SW 1271 (cell line): ENCODE measurements at regions not wholly inside any gene's neighbourhood (a gene's known extent, or its start where the extent isn't known, plus 50 kb on each side); places are given as distances from the start of the nearest gene placed in this dataset.
A peak's percentile ranks its signal among the peaks of the same experiment; 100 is the strongest.

Source experiments
- DNase-seq, 2 experiments: peaks; one replicate each; lab custom pipeline; 2025; lab: John Stamatoyannopoulos, UW

DNA sequence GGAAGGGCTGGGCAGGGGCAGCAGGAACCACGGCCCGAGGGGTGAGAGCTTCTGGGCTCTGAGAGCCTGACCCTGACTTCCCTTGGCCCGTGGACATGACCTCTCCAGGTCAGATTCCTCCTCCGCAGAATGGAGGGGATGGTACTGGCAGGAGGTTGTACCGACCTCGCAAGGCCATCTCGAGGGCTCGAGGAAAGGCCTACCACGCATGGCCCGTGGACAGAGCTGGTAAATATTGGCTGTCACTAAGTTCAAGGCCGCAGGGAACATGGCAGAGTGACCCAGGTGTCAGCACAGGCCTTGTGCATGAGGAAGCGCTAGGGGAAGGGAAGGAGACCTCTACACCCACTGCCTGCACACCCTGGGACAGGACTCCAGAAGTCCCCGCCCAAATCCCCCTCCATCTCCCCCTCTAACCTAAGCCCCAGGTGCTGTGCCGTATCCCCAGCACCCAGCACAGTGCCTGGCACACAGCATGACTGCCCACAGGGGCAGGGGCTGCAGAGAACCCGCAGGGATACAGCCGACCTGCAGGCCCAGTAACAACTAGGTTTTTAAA lies 54.9 kb upstream of the PPP2R5C start:
- DNase-seq, result no peak

DNA sequence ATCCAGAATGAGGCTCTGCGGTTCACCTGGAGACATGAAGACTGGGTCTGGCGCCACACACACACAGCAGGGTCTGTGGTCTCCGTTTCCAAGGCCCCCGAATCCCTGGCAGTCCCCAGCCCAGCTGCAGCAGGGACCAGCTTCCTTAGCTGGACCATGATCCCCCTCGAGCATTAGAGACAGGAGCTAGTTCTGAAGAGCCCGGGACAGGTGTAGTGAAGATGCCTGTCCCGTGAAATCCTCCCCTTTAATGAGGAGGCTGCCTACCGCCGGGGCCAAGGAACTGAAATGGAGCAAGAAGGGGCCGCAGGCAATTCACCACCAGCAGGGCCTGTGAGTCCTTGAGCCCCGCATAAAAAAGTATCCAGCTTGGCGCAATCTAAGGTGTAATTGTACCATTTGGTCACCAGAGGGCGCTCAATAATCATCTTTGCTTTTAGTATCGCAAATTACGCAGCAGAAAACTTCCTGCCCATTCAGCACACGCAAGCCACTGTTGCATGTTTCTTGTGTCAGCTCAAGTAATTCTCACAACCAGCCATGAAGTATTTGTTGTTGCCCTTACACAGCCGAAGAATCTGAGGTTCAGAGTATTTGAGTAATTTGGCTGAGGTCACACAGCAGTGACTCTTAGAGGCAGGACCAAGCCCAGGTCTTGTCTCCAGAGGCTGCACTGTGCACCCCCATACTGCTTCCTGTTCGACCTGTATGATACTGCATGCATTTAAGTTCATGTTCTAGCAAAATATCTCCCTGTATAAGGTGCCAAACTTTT lies 54.3 kb upstream of the PPP2R5C start:
- peak in 1 of 2 experiments; percentile 74 for DNase-seq

DNA sequence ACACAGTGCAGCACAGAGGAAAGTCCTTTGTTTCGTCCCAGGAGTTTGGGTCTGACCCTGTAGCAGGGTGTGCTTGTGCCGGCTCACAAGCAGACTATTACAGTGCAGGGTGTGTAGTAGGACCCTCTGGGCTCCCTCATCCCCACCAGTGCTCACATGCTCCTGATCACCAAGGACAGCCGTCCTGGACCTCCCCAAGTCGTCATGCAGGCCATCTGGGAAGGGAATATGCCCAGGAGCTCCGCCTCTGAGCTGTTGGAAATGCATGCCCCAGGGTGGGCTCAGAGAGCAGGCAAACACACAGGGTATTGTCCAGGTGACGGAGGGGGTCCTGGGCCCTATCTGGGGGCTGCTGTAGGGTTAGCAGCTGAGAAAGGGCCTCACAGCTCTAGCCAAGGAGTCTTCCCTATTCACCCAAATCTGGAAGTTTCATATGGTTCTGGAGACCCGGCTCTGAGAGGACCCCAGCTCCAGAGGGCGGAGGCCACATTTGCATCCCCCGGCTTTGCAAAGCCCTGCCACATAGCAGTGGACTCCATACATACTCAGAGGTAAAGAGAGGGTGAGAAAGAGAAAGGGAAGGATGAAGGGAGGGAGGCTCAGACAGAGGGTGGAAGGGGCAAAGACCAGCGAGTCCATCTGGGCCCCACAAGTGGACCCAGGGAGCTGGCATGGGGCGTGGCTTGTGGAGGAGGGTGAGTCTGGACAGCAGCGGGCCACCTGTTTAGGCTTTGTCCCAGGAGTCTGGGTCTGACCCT lies 53.5 kb upstream of the PPP2R5C start:
- no peak for DNase-seq

DNA sequence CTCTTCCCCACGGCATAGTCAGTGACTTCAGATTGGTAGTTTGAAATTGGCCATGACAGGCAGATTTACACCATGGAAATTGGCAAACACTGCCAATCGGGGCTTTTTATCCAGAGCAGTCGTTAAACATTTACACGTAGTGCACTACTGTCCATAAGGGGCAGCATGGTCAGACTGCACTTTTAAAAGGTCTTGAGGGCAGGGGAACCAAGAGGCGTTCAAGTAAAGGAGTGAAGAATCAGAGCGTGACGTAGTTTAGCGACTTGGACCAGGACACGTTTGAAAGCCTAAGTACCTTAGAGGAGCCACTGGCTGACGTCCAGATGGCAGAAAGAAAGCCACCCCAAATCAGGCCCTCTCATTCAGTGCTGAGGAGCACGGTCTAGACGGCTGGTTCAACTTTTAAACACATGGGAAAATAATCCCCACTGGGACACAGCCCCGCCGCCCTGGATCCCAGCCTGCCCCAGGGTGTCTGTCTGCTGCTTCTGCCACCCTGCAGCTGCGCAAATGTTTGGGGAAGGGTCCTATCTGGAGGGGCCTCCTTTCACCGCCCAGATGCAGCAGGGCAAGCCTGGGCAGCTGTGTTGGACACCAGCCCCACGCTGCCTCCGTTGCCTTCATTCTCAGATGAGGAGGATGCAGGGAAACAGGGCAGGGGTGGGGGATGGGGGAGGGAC lies 52.5 kb upstream of the PPP2R5C start:
- no peak for DNase-seq

DNA sequence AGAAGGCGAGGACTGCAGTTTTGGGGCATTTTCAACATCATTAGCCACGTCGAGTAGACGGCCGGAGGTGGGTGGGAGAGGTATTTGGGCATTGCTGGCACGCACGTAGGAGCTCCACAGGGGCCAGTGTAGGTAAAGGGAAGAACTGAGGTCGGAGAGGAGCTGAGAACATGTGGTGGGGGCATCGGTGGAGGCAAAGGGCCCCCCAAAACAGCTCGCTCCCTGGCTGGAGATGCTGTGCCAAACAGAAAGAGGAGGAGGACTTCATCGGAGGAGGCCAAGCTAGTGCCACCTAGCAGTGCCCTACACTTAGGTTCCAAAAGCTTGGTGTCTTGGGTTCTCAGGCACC lies 52.0 kb upstream of the PPP2R5C start:
- no peak for DNase-seq

DNA sequence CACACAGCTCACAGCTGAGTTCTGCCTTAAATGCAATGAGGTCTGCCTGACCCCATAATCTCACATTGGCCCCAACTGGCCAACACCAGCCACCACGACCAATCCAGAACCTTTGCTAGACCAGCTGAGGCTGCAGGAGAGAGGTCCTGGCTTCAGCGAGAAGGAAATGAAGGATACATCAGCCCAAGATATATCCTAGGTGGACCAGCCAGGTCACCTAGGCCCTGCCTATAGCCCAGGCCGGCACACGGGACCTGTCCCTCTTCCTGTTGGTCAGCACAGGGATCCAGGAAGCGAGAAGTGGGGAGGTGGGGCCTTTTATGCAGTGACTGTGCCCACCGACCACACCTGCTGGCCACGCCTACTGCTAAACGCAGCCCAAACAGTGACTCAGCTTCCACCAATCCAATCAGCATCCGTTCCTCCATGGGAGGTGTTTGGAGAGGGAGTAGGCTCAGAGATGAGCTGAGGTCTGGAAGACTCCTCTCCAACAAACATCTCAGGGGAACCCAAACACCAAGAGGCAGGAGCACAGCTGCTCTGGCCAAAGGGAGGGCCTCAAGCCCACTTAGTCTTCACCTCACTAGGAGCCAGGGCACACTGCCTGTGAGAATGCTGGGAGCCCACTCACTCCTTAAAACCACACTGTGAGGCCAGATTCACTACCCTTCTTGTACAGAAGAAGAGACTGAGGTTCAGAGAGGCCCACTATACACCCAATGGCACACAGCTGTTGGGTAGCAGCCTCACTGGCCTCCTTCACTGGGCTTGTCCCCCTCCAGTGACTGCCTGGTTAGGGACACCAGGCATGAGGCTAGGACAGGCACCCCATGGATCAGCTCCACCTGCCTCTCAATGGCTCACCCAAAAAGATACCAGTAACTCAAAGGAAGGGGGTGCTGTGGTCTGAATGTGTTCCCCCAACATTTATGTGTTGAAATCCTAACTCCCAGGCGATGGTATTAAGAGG lies 51.3 kb upstream of the PPP2R5C start:
- DNase-seq, result no peak

DNA sequence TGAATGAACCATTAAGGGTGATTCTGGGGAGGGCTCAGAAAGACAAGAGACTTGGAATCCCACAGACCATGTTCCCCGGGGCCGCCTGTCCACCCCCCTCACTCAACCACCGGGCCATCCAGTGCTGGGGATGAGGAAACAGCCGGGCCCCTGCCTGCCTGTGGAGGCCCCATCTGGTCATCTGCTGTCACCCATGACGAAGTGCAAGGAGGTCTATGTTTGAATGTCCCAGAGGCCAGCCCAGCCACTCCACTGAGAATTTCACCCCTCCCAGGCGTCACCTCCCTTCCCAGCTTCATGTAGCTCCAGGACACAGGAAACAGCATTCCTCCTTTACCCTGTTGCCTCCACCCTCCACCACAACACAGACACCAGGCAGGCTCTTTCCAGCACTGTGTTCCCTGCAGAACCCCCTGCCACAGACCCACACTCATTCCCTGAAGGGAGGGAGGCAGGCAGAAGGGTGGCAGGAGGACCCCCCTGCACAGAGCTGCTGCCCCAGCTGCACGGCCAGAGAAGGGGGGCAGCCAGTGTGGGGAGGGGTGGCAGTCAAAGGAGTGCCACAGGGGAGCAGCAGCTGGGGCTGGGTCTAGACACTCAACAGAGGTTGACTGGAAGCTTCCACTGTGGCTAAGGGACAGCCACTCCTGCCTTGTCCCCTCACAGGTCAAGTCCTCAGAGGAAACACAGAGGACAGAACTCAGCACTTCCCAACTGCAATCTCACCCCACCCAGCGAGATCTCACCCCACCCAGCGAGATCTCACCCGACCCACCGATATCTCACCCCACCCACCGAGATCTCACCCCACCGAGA lies 50.3 kb upstream of the PPP2R5C start:
- no peak for DNase-seq
